HG03571 (cell line): ENCODE measurements at regions not wholly inside any gene's neighbourhood (a gene's known extent, or its start where the extent isn't known, plus 50 kb on each side); places are given as distances from the start of the nearest gene placed in this dataset.

Source experiments
- ATAC-seq: cut with Tn5 transposase; IDR thresholded peaks from one replicate; pipeline ENCODE4 v1.9.1; 2021; ENCODE audit not compliant: unreplicated experiment

- ATAC-seq: no peak
Observed at GRCh38 chr15:77798151-77798835, 165.6 kb upstream of the LINGO1 start.

GRCh38 chr15:77797270-77797669 lies 164.6 kb upstream of the LINGO1 start:
- ATAC-seq: no peak

- ATAC-seq: no peak
Observed at GRCh38 chr15:77796046-77796729, 163.5 kb upstream of the LINGO1 start.

- no peak for ATAC-seq
Observed at GRCh38 chr15:77795446-77795845, 162.7 kb upstream of the LINGO1 start.

- no peak for ATAC-seq
Observed at GRCh38 chr15:77791941-77792340, 159.2 kb upstream of the LINGO1 start.

GRCh38 chr15:77790481-77790880 lies 157.8 kb upstream of the LINGO1 start:
- ATAC-seq: no peak

GRCh38 chr15:77786956-77787355 lies 154.2 kb upstream of the LINGO1 start:
- ATAC-seq: no peak

GRCh38 chr15:77786181-77786890 lies 153.6 kb upstream of the LINGO1 start:
- ATAC-seq: no peak

GRCh38 chr15:77784361-77785292 lies 151.9 kb upstream of the LINGO1 start:
- ATAC-seq: no peak

GRCh38 chr15:77783636-77784035 lies 150.9 kb upstream of the LINGO1 start:
- no peak for ATAC-seq

GRCh38 chr15:77782691-77783090 lies 150.0 kb upstream of the LINGO1 start:
- ATAC-seq: no peak

GRCh38 chr15:77781946-77782240 lies 149.2 kb upstream of the LINGO1 start:
- ATAC-seq: no peak

- no peak for ATAC-seq
Observed at GRCh38 chr15:77781151-77781945, 148.6 kb upstream of the LINGO1 start.

- ATAC-seq: no peak
Observed at GRCh38 chr15:77778802-77779201, 146.1 kb upstream of the LINGO1 start.

- ATAC-seq: no peak
Observed at GRCh38 chr15:77775837-77776236, 143.1 kb upstream of the LINGO1 start.

- ATAC-seq: no peak
Observed at GRCh38 chr15:77775373-77775772, 142.7 kb upstream of the LINGO1 start.

- no peak for ATAC-seq
Observed at GRCh38 chr15:77774350-77774749, 141.6 kb upstream of the LINGO1 start.

GRCh38 chr15:77773903-77774302 lies 141.2 kb upstream of the LINGO1 start:
- ATAC-seq: no peak

GRCh38 chr15:77772641-77773402 lies 140.1 kb upstream of the LINGO1 start:
- ATAC-seq: no peak

- no peak for ATAC-seq
Observed at GRCh38 chr15:77771616-77772015, 138.9 kb upstream of the LINGO1 start.
